Colonic mucosa (tissue), 4 donors: ENCODE measurements at regions not wholly inside any gene's neighbourhood (a gene's known extent, or its start where the extent isn't known, plus 50 kb on each side); places are given as distances from the start of the nearest gene placed in this dataset.
"Not testable (repeated sequence)": the region's sequence is repeated elsewhere in the genome, so short reads cannot be mapped to it uniquely, and the experiment has no call there.

Source experiments
- DNase-seq: peaks from one replicate; pipeline ENCODE4 v3.0.0-alpha.2; 2020
- H3K27ac ChIP-seq: fragments of 200-600 bp; one replicate; pipeline ENCODE4 v1.8.0; 2021
- H3K27me3 ChIP-seq: fragments of 200-600 bp; one replicate; pipeline ENCODE4 v1.8.0; 2021
- H3K36me3 ChIP-seq: fragments of 200-600 bp; one replicate; pipeline ENCODE4 v1.8.0; 2021
- H3K4me1 ChIP-seq: fragments of 200-600 bp; one replicate; pipeline ENCODE4 v1.8.0; 2021; ENCODE audit warnings: mild to moderate bottlenecking
- H3K4me3 ChIP-seq: fragments of 200-600 bp; one replicate; pipeline ENCODE4 v1.8.0; 2021
- H3K9ac ChIP-seq, 2 donors: one replicate each; pipeline ENCODE4 v1.7.0; 2013; ENCODE audit warnings: control low read depth in 2 of 2, low read depth in 2 of 2, low read length in 2 of 2
- H3K9me3 ChIP-seq: fragments of 200-600 bp; one replicate; pipeline ENCODE4 v1.8.0; 2021
- intact Hi-C: fragments of 100-400 bp; cut with DNase I; formaldehyde crosslinking; loops from one replicate; pipeline ENCODE4 v1.14.1; 2022
- TF ChIP-seq, protein P1 (sequence below): fragments of 200-600 bp; IDR thresholded peaks from one replicate; pipeline ENCODE4 v1.8.0; 2022; ENCODE audit warnings: antibody characterized with exemption, mild to moderate bottlenecking
- donor health status: healthy.
- donor health status: DM: no; HTN: no; CAD: no.
- donor health status: DM: no; HTN: no; CAD: no.

DNA sequence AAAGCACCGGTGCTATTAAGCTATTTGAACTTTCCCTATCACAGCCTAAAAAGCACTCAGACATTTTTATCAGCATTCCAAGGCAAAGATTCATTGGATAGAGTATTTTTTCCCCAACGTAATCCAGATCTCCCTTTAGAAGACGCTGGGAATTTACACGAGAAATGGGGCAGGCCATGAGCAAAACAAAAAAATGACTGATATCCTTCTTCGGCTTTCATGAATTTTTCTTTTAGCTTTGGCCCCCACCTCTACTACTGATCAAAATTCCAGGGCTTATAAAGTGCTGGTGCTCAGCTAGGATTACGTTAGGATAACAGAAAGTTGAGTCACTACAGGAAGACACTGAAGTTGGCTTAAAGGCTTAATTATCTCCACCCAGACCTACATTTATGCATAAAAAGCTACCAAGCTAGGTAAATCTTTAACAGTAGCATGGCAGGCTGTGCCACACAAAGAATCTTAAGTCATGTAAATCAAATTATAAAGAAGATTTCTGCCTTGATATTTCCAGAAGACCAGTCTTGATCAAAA is 418.5 kb upstream of the BTBD3 start:
- no peaks in the 10 kb centered on the region for H3K9me3 ChIP-seq
- TF ChIP-seq, protein P1, sequence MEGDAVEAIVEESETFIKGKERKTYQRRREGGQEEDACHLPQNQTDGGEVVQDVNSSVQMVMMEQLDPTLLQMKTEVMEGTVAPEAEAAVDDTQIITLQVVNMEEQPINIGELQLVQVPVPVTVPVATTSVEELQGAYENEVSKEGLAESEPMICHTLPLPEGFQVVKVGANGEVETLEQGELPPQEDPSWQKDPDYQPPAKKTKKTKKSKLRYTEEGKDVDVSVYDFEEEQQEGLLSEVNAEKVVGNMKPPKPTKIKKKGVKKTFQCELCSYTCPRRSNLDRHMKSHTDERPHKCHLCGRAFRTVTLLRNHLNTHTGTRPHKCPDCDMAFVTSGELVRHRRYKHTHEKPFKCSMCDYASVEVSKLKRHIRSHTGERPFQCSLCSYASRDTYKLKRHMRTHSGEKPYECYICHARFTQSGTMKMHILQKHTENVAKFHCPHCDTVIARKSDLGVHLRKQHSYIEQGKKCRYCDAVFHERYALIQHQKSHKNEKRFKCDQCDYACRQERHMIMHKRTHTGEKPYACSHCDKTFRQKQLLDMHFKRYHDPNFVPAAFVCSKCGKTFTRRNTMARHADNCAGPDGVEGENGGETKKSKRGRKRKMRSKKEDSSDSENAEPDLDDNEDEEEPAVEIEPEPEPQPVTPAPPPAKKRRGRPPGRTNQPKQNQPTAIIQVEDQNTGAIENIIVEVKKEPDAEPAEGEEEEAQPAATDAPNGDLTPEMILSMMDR, result no peak
- H3K27ac ChIP-seq, result no peak overlapping the region
- no peaks in the 10 kb centered on the region for H3K27me3 ChIP-seq
- DNase-seq, result no peak
- no peak overlapping the region for H3K4me3 ChIP-seq
- H3K4me1 ChIP-seq, result no peaks in the 10 kb centered on the region
- no peaks in the 10 kb centered on the region for H3K36me3 ChIP-seq
- H3K9ac ChIP-seq, result no peak overlapping the region
- intact Hi-C loops, result no loop called here

DNA sequence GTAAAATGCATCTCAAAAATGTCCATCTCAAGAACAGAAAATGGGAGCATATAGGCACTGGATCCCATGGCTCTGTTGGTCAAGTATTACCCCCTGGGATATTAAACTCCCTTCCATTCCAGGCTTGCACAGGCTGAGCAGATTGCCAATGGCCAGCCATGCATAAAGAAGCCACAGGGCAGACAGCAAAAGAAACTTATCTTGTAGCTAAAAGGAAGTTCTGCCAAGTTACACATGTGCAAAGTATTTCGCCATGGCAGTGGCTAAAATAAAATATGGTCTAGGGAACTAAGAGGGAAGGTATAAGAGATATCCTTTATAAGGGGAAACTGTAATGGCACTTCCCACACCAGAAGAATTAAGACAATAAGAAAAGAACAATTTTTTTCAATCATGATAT is 415.6 kb upstream of the BTBD3 start:
- Histone ChIP-seq H3K9me3 (no peaks in the 10 kb centered on the region), H3K27me3 (no peaks in the 10 kb centered on the region), H3K4me3 (no peak overlapping the region), H3K27ac (no peak overlapping the region), H3K9ac (no peak overlapping the region), H3K4me1 (no peaks in the 10 kb centered on the region), H3K36me3 (no peaks in the 10 kb centered on the region)
- no peak for DNase-seq
- TF ChIP-seq, protein P1, result no peak
- intact Hi-C loops, result no loop called here

DNA sequence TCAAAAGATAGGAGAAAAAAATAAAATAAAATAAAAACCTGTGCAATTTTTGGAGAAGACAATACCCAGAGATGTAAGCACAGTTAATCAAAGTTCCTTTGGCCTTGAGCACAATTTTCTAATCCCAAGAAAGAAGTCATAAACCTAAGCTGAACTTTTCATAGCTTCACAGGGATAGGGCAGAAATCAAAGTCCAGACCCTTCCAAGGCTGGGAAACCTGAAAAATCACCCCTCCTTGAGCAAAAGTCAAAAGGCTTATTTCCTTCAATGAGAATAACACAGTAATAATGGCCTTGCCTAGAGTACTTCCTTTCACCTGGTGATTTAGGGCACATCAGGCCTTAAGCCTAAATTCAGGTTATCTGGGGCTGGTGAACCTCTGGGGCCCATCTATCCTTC is 415.0 kb upstream of the BTBD3 start:
- H3K9ac ChIP-seq, result no peak overlapping the region
- no peaks in the 10 kb centered on the region for H3K9me3 ChIP-seq
- no peak overlapping the region for H3K4me3 ChIP-seq
- H3K4me1 ChIP-seq, result no peaks in the 10 kb centered on the region
- intact Hi-C loops, result no loop called here
- no peak for DNase-seq
- TF ChIP-seq, protein P1, result no peak
- H3K27ac ChIP-seq, result no peak overlapping the region
- no peaks in the 10 kb centered on the region for H3K36me3 ChIP-seq
- H3K27me3 ChIP-seq, result no peaks in the 10 kb centered on the region

DNA sequence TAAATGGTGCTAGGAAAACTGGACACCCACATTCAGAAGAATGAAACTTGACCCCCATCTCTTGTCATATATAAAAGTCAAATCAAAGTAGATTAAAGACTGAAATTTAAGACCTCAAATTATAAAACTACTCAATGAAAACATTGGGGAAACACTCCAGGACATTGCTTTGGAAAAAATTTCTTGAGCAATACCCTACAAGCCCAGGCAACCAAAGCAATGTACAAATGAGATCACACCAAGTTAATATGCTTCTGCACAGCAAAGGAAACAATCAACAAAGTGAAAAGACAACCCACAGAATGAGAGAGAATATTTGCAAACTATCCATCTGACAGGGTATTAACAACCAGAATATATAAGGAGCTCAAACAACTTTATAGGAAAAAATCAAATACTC is 407.9 kb upstream of the BTBD3 start:
- H3K27ac ChIP-seq, result no peak overlapping the region
- no peaks in the 10 kb centered on the region for H3K4me1 ChIP-seq
- no peak overlapping the region for H3K4me3 ChIP-seq
- no peak for DNase-seq
- H3K36me3 ChIP-seq, result no peaks in the 10 kb centered on the region
- H3K9me3 ChIP-seq, result no peaks in the 10 kb centered on the region
- intact Hi-C loops, result no loop called here
- H3K27me3 ChIP-seq, result no peaks in the 10 kb centered on the region
- no peak overlapping the region for H3K9ac ChIP-seq
- TF ChIP-seq, protein P1, result no peak

DNA sequence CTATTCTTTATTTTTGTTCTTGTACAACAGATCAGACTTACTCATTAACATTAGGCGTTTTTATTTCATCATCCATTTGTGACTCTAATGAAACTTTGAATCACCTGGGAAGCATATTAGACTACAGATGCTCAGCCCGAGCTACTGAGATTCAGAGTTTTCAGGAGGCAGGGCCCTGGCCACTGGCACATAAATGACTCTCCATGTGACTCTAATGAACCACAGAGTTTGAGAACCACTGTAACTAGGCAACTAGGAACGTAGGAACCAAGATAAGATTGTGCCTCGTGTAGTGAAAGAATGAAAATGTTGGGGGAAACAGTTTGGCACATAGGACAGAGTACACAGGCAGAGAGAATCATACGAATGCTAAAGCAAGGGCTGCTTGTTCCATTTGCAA is 405.9 kb upstream of the BTBD3 start:
- Histone ChIP-seq H3K9ac (no peak overlapping the region), H3K4me1 (no peaks in the 10 kb centered on the region), H3K4me3 (no peak overlapping the region), H3K36me3 (no peaks in the 10 kb centered on the region), H3K27me3 (no peaks in the 10 kb centered on the region), H3K27ac (no peak overlapping the region), H3K9me3 (no peaks in the 10 kb centered on the region)
- no peak for DNase-seq
- intact Hi-C loops, result no loop called here
- TF ChIP-seq, protein P1, result no peak

DNA sequence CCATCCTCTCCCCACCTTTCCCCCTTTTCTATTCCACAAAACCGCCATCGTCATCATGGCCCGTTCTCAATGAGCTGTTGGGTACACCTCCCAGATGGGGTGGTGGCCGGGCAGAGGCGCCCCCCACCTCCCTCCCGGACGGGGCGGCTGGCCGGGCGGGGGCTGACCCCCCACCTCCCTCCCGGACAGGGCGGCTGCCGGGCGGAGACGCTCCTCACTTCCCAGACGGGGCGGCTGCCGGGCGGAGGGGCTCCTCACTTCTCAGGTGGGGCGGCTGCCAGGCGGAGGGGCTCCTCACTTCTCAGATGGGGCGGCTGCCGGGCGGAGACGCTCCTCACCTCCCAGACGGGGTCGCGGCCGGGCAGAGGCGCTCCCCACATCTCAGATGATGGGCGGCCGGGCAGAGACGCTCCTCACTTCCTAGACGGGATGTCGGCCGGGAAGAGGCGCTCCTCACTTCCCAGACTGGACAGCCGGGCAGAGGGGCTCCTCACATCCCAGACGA is 404.4 kb upstream of the BTBD3 start:
- H3K27me3 ChIP-seq, H3K9ac ChIP-seq, H3K4me1 ChIP-seq, H3K27ac ChIP-seq, H3K36me3 ChIP-seq, H3K4me3 ChIP-seq, H3K9me3 ChIP-seq, DNase-seq, intact Hi-C loops: not testable (repeated sequence)
